ENCODE measurements at regions not wholly inside any gene's neighbourhood (a gene's known extent, or its start where the extent isn't known, plus 50 kb on each side); places are given as distances from the start of the nearest gene placed in this dataset.

DNA sequence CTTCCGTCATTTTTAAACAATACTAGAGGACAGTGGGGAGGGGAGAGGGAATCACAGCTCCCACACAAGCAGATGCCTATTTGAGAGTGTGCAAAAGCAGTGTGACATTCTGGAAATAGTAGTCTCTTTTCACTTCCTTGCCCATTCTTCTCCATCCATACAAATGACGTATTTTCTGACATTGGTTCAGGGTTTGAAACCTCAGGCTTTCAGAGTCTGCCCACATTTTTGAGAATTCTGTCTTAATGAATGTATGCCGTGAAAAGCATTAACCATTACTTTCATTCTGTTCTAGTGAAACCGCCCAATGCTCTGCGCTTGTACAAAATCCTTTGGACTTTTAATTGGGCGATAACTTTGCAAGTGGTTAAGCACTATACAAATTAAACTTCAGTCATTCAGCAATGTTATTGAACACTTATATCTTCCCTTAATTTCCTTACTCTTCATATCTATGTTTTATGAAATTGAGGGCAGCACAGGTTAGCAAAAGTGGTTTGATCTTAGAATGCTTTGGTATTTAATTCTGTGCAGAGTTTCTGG, 265.7 kb downstream of the SOX4 start:
- TF ChIP-seq NR2F2 (IDR thresholded peaks at IDR 0.05) (no peak), SP1 (IDR thresholded peaks at IDR 0.05) (no peak), GABPA (IDR thresholded peaks at IDR 0.05 in 1 of 2, conservative IDR thresholded peaks at IDR 0.05 in 1 of 2) (no peak), TAF1 (conservative IDR thresholded peaks at IDR 0.05) (no peak), FOXA2 (IDR thresholded peaks at IDR 0.05) (no peak)
- TF ChIP-seq, protein P1, sequence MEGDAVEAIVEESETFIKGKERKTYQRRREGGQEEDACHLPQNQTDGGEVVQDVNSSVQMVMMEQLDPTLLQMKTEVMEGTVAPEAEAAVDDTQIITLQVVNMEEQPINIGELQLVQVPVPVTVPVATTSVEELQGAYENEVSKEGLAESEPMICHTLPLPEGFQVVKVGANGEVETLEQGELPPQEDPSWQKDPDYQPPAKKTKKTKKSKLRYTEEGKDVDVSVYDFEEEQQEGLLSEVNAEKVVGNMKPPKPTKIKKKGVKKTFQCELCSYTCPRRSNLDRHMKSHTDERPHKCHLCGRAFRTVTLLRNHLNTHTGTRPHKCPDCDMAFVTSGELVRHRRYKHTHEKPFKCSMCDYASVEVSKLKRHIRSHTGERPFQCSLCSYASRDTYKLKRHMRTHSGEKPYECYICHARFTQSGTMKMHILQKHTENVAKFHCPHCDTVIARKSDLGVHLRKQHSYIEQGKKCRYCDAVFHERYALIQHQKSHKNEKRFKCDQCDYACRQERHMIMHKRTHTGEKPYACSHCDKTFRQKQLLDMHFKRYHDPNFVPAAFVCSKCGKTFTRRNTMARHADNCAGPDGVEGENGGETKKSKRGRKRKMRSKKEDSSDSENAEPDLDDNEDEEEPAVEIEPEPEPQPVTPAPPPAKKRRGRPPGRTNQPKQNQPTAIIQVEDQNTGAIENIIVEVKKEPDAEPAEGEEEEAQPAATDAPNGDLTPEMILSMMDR (IDR thresholded peaks at IDR 0.05; ENCODE audit: low read depth, low read length, missing input control), result no peak
- no peaks in the 10 kb centered on the region for H3K9me3 ChIP-seq (ENCODE audit: control insufficient read depth in 4 of 4, low read length in 3 of 4)
- no peaks in the 10 kb centered on the region for H3K4me1 ChIP-seq (ENCODE audit: control insufficient read depth in 4 of 4, insufficient read depth in 4 of 4, low read length in 3 of 4)
- no peaks in the 10 kb centered on the region for H3K36me3 ChIP-seq (ENCODE audit: control insufficient read depth in 4 of 4, insufficient read depth in 3 of 4, low read depth in 1 of 4, low read length in 3 of 4)
- no peak overlapping the region for H3K9ac ChIP-seq (ENCODE audit: low read depth in 1 of 2, low read length in 2 of 2)
- H3K27ac ChIP-seq (ENCODE audit: low read depth in 1 of 2, low read length in 2 of 2), result no peak overlapping the region
- no peaks in the 10 kb centered on the region for H3K27me3 ChIP-seq (ENCODE audit: control insufficient read depth in 4 of 4, insufficient read depth in 4 of 4, low read length in 3 of 4)
- no peak overlapping the region for H3K4me3 ChIP-seq (ENCODE audit: low read depth in 1 of 3, low read length in 3 of 3)
- WGBS, result 93% methylated on average over 6 of the region's 6 CpGs
- no peak for DNase-seq (ENCODE audit: low spot score)

GRCh38 chr6:21861942-21862341, 268.4 kb downstream of the SOX4 start:
- no peaks in the 10 kb centered on the region for H3K9me3 ChIP-seq (ENCODE audit: control insufficient read depth in 4 of 4, low read length in 3 of 4)
- DNase-seq (ENCODE audit: low spot score), result no peak
- no peak overlapping the region for H3K9ac ChIP-seq (ENCODE audit: low read depth in 1 of 2, low read length in 2 of 2)
- H3K4me3 ChIP-seq (ENCODE audit: low read depth in 1 of 3, low read length in 3 of 3), result no peak overlapping the region
- H3K27me3 ChIP-seq (ENCODE audit: control insufficient read depth in 4 of 4, insufficient read depth in 4 of 4, low read length in 3 of 4), result no peaks in the 10 kb centered on the region
- no peak for TF ChIP-seq HNF4G (IDR thresholded peaks at IDR 0.05)
- no peaks in the 10 kb centered on the region for H3K36me3 ChIP-seq (ENCODE audit: control insufficient read depth in 4 of 4, insufficient read depth in 3 of 4, low read depth in 1 of 4, low read length in 3 of 4)
- H3K27ac ChIP-seq (ENCODE audit: low read depth in 1 of 2, low read length in 2 of 2), result no peak overlapping the region
- H3K4me1 ChIP-seq (ENCODE audit: control insufficient read depth in 4 of 4, insufficient read depth in 4 of 4, low read length in 3 of 4), result no peaks in the 10 kb centered on the region
- WGBS, result 93% methylated on average over 8 of the region's 8 CpGs

- WGBS, result 68% methylated on average over 2 of the region's 2 CpGs
- no peaks in the 10 kb centered on the region for H3K36me3 ChIP-seq (ENCODE audit: control insufficient read depth in 4 of 4, insufficient read depth in 3 of 4, low read depth in 1 of 4, low read length in 3 of 4)
- no peak for TF ChIP-seq FOXA2 (IDR thresholded peaks at IDR 0.05)
- no peak for TF ChIP-seq ZBTB33 (IDR thresholded peaks at IDR 0.05)
- no peak for TF ChIP-seq FOXA1 (IDR thresholded peaks at IDR 0.05)
- TF ChIP-seq, protein P2, sequence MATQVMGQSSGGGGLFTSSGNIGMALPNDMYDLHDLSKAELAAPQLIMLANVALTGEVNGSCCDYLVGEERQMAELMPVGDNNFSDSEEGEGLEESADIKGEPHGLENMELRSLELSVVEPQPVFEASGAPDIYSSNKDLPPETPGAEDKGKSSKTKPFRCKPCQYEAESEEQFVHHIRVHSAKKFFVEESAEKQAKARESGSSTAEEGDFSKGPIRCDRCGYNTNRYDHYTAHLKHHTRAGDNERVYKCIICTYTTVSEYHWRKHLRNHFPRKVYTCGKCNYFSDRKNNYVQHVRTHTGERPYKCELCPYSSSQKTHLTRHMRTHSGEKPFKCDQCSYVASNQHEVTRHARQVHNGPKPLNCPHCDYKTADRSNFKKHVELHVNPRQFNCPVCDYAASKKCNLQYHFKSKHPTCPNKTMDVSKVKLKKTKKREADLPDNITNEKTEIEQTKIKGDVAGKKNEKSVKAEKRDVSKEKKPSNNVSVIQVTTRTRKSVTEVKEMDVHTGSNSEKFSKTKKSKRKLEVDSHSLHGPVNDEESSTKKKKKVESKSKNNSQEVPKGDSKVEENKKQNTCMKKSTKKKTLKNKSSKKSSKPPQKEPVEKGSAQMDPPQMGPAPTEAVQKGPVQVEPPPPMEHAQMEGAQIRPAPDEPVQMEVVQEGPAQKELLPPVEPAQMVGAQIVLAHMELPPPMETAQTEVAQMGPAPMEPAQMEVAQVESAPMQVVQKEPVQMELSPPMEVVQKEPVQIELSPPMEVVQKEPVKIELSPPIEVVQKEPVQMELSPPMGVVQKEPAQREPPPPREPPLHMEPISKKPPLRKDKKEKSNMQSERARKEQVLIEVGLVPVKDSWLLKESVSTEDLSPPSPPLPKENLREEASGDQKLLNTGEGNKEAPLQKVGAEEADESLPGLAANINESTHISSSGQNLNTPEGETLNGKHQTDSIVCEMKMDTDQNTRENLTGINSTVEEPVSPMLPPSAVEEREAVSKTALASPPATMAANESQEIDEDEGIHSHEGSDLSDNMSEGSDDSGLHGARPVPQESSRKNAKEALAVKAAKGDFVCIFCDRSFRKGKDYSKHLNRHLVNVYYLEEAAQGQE (IDR thresholded peaks at IDR 0.05), result no peak
- no peak for TF ChIP-seq NR2F2 (IDR thresholded peaks at IDR 0.05)
- TF ChIP-seq, protein P3, sequence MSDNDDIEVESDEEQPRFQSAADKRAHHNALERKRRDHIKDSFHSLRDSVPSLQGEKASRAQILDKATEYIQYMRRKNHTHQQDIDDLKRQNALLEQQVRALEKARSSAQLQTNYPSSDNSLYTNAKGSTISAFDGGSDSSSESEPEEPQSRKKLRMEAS (IDR thresholded peaks at IDR 0.05), result no peak
- TF ChIP-seq HNF4A (conservative IDR thresholded peaks at IDR 0.05), result no peak
- no peak for TF ChIP-seq EGR1 (IDR thresholded peaks at IDR 0.05; ENCODE audit: low read depth in 2 of 2)
- TF ChIP-seq ATF3 (IDR thresholded peaks at IDR 0.05), result no peak
- no peak for TF ChIP-seq YY1 (IDR thresholded peaks at IDR 0.05)
- no peak for TF ChIP-seq JUND (IDR thresholded peaks at IDR 0.05)
- TF ChIP-seq, protein P1 (IDR thresholded peaks at IDR 0.05; ENCODE audit: low read depth, low read length, missing input control), result no peak
- no peak for TF ChIP-seq HNF4G (IDR thresholded peaks at IDR 0.05)
- no peak overlapping the region for H3K27ac ChIP-seq (ENCODE audit: low read depth in 1 of 2, low read length in 2 of 2)
- DNase-seq (ENCODE audit: low spot score), result no peak
- no peak overlapping the region for H3K9ac ChIP-seq (ENCODE audit: low read depth in 1 of 2, low read length in 2 of 2)
- H3K4me1 ChIP-seq (ENCODE audit: control insufficient read depth in 4 of 4, insufficient read depth in 4 of 4, low read length in 3 of 4), result no peaks in the 10 kb centered on the region
- H3K9me3 ChIP-seq (ENCODE audit: control insufficient read depth in 4 of 4, low read length in 3 of 4), result no peaks in the 10 kb centered on the region
- no peak overlapping the region for H3K4me3 ChIP-seq (ENCODE audit: low read depth in 1 of 3, low read length in 3 of 3)
- H3K27me3 ChIP-seq (ENCODE audit: control insufficient read depth in 4 of 4, insufficient read depth in 4 of 4, low read length in 3 of 4), result no peaks in the 10 kb centered on the region
Observed at GRCh38 chr6:21864206-21864605, 270.7 kb downstream of the SOX4 start.
